ENCODE measurements at regions not wholly inside any gene's neighbourhood (a gene's known extent, or its start where the extent isn't known, plus 50 kb on each side); places are given as distances from the start of the nearest gene placed in this dataset.

DNA sequence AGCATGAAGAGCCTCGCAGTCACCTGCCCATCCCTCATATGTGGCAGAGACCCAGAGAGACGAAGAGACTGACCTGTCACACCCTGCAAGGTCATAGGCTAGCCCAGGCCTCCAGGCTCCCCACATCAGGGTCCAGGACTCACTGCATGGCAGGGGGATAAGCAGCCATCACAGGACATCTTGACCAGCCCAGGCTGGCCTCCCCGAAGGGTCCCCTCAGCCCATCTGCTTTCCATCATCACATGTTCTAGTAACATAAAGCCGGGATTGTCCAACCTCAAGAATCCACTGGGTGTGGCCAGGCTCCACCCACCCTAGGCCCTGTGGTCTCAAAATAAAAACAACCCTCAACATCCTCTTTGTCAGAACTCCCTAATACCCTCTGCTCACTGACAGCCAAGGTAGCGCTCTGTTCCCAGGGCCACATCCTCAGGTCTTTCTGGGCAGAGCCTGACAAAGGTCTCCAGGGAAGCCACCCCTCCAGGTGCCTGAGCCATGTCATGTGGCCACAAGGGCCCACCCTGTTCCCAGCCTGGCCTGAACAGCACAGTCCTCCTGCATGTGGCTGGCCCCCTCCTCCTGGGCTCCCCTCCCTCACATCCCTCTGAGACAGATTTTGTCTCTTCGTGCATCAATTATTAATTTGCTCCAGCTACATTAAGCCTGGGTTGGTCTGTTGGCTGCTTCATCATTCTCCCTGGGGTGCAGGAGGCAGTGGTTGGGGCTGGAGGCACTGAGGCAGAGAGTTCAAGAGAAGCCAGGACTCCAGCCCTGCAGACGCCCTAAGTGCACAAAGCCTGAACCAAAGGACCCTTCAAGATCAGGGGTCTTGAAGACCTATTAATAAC is 131.8 kb upstream of the UNC5B start:
- no peak overlapping the region for H3K4me3 ChIP-seq
- H4K20me1 ChIP-seq (ENCODE audit: low read depth): no peaks in the 10 kb centered on the region
- peaks cover 13% of the 10 kb centered on the region for H3F3A ChIP-seq (ENCODE audit: low read depth)
- no peak overlapping the region for H2AFZ ChIP-seq (replicated peaks)
- peak; percentile 1 for DNase-seq (ENCODE audit: low spot score)
- H3K79me2 ChIP-seq (ENCODE audit: low read depth): no peaks in the 10 kb centered on the region
- Mint-ChIP-seq H3K9me3 (no peaks in the 10 kb centered on the region), H3K4me3 (no peak overlapping the region), H3K36me3 (no peaks in the 10 kb centered on the region), H3K27ac (peak overlapping the region; percentile 81), H3K4me1 (peaks cover 54% of the 10 kb centered on the region), H3K27me3 (ENCODE audit: insufficient read depth, low read depth) (peaks cover 25% of the 10 kb centered on the region)
- no peak overlapping the region for H3K9ac ChIP-seq
- no peaks in the 10 kb centered on the region for H3K27me3 ChIP-seq
- H3K36me3 ChIP-seq: no peaks in the 10 kb centered on the region
- H3K27ac ChIP-seq: no peak overlapping the region
- peaks cover 46% of the 10 kb centered on the region for H3K4me1 ChIP-seq
- TF ChIP-seq EZH2phosphoT487 (IDR thresholded peaks at IDR 0.05): no peak
- no peak for TF ChIP-seq EZH2 (IDR thresholded peaks at IDR 0.05)
- TF ChIP-seq, protein P1, sequence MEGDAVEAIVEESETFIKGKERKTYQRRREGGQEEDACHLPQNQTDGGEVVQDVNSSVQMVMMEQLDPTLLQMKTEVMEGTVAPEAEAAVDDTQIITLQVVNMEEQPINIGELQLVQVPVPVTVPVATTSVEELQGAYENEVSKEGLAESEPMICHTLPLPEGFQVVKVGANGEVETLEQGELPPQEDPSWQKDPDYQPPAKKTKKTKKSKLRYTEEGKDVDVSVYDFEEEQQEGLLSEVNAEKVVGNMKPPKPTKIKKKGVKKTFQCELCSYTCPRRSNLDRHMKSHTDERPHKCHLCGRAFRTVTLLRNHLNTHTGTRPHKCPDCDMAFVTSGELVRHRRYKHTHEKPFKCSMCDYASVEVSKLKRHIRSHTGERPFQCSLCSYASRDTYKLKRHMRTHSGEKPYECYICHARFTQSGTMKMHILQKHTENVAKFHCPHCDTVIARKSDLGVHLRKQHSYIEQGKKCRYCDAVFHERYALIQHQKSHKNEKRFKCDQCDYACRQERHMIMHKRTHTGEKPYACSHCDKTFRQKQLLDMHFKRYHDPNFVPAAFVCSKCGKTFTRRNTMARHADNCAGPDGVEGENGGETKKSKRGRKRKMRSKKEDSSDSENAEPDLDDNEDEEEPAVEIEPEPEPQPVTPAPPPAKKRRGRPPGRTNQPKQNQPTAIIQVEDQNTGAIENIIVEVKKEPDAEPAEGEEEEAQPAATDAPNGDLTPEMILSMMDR (IDR thresholded peaks at IDR 0.05): no peak
- no peaks in the 10 kb centered on the region for H3K9me3 ChIP-seq (ENCODE audit: low read depth)
- H3K4me2 ChIP-seq: no peak overlapping the region

DNA sequence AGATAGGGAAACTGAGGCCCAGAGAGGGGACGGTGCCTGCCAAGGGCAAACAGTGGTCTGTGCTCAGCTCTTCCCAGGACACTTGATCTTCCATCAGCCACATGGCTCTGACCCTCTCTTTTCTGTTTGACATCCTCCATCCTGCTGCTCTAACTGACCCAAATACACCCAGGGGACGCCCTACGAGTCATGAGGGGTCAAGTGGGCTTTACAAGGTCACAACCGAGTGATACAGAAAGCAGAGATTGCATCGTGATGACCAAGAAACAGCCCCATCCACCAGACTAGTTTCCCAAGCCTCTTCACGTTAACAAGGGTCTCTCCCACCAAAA is 131.2 kb upstream of the UNC5B start:
- H3K4me1 Mint-ChIP-seq: peaks cover 48% of the 10 kb centered on the region
- no peaks in the 10 kb centered on the region for H3K27me3 ChIP-seq
- no peaks in the 10 kb centered on the region for H3K36me3 ChIP-seq
- no peaks in the 10 kb centered on the region for H3K9me3 ChIP-seq (ENCODE audit: low read depth)
- no peak for DNase-seq (ENCODE audit: low spot score)
- no peaks in the 10 kb centered on the region for H3K36me3 Mint-ChIP-seq
- H3K9me3 Mint-ChIP-seq: no peaks in the 10 kb centered on the region
- peaks cover 44% of the 10 kb centered on the region for H3K4me1 ChIP-seq
- peaks cover 19% of the 10 kb centered on the region for H3F3A ChIP-seq (ENCODE audit: low read depth)
- H3K79me2 ChIP-seq (ENCODE audit: low read depth): no peaks in the 10 kb centered on the region
- H3K4me3 ChIP-seq: no peak overlapping the region
- no peak overlapping the region for H3K27ac ChIP-seq
- H3K27me3 Mint-ChIP-seq (ENCODE audit: insufficient read depth, low read depth): peaks cover 25% of the 10 kb centered on the region
- H3K4me3 Mint-ChIP-seq: no peak overlapping the region
- no peak overlapping the region for H2AFZ ChIP-seq (replicated peaks)
- H4K20me1 ChIP-seq (ENCODE audit: low read depth): no peaks in the 10 kb centered on the region
- H3K9ac ChIP-seq: no peak overlapping the region
- TF ChIP-seq EZH2phosphoT487 (IDR thresholded peaks at IDR 0.05): no peak
- no peak for TF ChIP-seq EZH2 (IDR thresholded peaks at IDR 0.05)
- TF ChIP-seq, protein P1 (IDR thresholded peaks at IDR 0.05): no peak
- no peak overlapping the region for H3K4me2 ChIP-seq
- H3K27ac Mint-ChIP-seq: no peak overlapping the region

DNA sequence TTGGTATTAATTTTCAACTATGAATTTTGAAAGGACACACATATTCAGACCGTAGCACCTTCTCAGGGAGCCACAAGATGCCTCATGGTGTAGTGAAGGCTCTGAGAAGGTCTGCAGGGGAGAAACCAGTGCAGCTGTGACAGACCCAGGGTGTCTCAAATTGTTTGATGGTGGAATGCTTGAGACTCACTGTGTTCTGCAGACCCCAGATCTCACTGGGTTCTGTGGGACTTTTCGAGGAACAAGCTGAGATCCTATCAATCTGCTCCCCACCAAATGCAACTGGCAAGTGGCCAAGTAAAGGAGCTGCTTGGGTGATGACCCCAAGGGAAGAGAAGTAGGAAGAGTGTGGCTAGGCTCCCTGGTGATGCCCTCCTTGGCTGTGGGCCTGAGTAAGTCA is 130.5 kb upstream of the UNC5B start:
- Histone ChIP-seq H3F3A (ENCODE audit: low read depth) (peaks cover 19% of the 10 kb centered on the region), H3K4me3 (no peak overlapping the region), H3K9ac (no peak overlapping the region), H3K9me3 (ENCODE audit: low read depth) (no peaks in the 10 kb centered on the region), H3K79me2 (ENCODE audit: low read depth) (no peaks in the 10 kb centered on the region), H4K20me1 (ENCODE audit: low read depth) (no peaks in the 10 kb centered on the region), H3K27me3 (no peaks in the 10 kb centered on the region), H3K36me3 (no peaks in the 10 kb centered on the region), H3K4me2 (no peak overlapping the region), H3K4me1 (peaks cover 45% of the 10 kb centered on the region), H3K27ac (no peak overlapping the region), H2AFZ (replicated peaks) (no peak overlapping the region)
- Mint-ChIP-seq H3K9me3 (no peaks in the 10 kb centered on the region), H3K27ac (no peak overlapping the region), H3K4me1 (peaks cover 41% of the 10 kb centered on the region), H3K36me3 (no peaks in the 10 kb centered on the region), H3K4me3 (no peak overlapping the region), H3K27me3 (ENCODE audit: insufficient read depth, low read depth) (peaks cover 25% of the 10 kb centered on the region)
- no peak for DNase-seq (ENCODE audit: low spot score)
- TF ChIP-seq, protein P1 (IDR thresholded peaks at IDR 0.05): no peak
- TF ChIP-seq EZH2 (IDR thresholded peaks at IDR 0.05) (no peak), EZH2phosphoT487 (IDR thresholded peaks at IDR 0.05) (no peak)

Data from neural progenitor cell (in vitro differentiated cells).